ENCODE measurements at regions not wholly inside any gene's neighbourhood (a gene's known extent, or its start where the extent isn't known, plus 50 kb on each side); places are given as distances from the start of the nearest gene placed in this dataset.

GRCh38 chr3:24640330-24640877 lies 145.8 kb upstream of the THRB start:
- TF ChIP-seq, protein P1, sequence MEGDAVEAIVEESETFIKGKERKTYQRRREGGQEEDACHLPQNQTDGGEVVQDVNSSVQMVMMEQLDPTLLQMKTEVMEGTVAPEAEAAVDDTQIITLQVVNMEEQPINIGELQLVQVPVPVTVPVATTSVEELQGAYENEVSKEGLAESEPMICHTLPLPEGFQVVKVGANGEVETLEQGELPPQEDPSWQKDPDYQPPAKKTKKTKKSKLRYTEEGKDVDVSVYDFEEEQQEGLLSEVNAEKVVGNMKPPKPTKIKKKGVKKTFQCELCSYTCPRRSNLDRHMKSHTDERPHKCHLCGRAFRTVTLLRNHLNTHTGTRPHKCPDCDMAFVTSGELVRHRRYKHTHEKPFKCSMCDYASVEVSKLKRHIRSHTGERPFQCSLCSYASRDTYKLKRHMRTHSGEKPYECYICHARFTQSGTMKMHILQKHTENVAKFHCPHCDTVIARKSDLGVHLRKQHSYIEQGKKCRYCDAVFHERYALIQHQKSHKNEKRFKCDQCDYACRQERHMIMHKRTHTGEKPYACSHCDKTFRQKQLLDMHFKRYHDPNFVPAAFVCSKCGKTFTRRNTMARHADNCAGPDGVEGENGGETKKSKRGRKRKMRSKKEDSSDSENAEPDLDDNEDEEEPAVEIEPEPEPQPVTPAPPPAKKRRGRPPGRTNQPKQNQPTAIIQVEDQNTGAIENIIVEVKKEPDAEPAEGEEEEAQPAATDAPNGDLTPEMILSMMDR (conservative IDR thresholded peaks at IDR 0.05; ENCODE audit: low read length): peak; percentile 66
- H3K4me3 ChIP-seq (ENCODE audit: low read length): no peak overlapping the region
- DNase-seq (ENCODE audit: low read depth): peak; percentile 65

- H3K4me3 ChIP-seq (ENCODE audit: low read length): no peak overlapping the region
- TF ChIP-seq, protein P1 (conservative IDR thresholded peaks at IDR 0.05; ENCODE audit: low read length): no peak
- DNase-seq (ENCODE audit: low read depth): no peak
Measured at GRCh38 chr3:24641628-24642027, 147.0 kb upstream of the THRB start.

- no peak for DNase-seq (ENCODE audit: low read depth)
- TF ChIP-seq, protein P1 (conservative IDR thresholded peaks at IDR 0.05; ENCODE audit: low read length): no peak
- H3K4me3 ChIP-seq (ENCODE audit: low read length): no peak overlapping the region
Measured at GRCh38 chr3:24645047-24645446, 150.4 kb upstream of the THRB start.

- DNase-seq (ENCODE audit: low read depth): no peak
- no peak overlapping the region for H3K4me3 ChIP-seq (ENCODE audit: low read length)
- TF ChIP-seq, protein P1 (conservative IDR thresholded peaks at IDR 0.05; ENCODE audit: low read length): no peak
Measured at GRCh38 chr3:24646790-24647189, 152.1 kb upstream of the THRB start.

- no peak overlapping the region for H3K4me3 ChIP-seq (ENCODE audit: low read length)
- TF ChIP-seq, protein P1 (conservative IDR thresholded peaks at IDR 0.05; ENCODE audit: low read length): no peak
- no peak for DNase-seq (ENCODE audit: low read depth)
Measured at GRCh38 chr3:24648063-24648462, 153.4 kb upstream of the THRB start.

- no peak overlapping the region for H3K4me3 ChIP-seq (ENCODE audit: low read length)
- TF ChIP-seq, protein P1 (conservative IDR thresholded peaks at IDR 0.05; ENCODE audit: low read length): no peak
- DNase-seq (ENCODE audit: low read depth): no peak
Measured at GRCh38 chr3:24650839-24651238, 156.2 kb upstream of the THRB start.

DNA sequence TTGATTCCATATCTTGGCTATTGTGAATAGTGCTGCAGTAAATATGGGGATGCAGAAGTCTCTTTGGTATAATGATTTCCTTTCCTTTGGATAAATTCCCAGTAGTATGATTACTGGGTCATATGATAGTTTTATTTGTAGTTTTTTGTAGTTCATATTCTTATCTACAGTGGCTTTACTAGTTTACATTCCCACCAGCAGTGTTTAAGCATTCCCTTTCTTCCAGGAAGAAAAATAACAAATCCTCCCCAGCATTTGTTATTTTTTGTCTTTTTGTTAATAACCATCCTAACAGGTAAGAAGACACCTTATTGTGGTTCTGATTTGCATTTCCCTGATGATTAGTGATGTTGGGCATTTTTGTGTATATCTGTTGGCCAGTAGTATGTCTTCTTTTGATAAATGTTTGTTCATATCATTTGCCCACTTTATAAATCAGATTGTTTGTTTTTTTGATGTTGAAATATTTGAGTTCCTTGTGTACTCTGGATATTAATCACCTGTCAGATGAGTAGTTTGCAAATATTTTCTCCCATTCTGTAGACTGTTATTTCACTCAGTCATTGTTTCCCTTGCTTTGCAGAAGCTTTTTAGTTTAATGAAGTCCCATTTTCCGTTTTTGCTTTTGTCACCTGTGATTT lies 163.3 kb upstream of the THRB start:
- no peak for DNase-seq (ENCODE audit: low read depth)
- H3K4me3 ChIP-seq (ENCODE audit: low read length): no peak overlapping the region
- TF ChIP-seq, protein P1 (conservative IDR thresholded peaks at IDR 0.05; ENCODE audit: low read length): no peak

All from AG10803 (cell line).